ENCODE measurements at regions not wholly inside any gene's neighbourhood (a gene's known extent, or its start where the extent isn't known, plus 50 kb on each side); places are given as distances from the start of the nearest gene placed in this dataset.

DNA sequence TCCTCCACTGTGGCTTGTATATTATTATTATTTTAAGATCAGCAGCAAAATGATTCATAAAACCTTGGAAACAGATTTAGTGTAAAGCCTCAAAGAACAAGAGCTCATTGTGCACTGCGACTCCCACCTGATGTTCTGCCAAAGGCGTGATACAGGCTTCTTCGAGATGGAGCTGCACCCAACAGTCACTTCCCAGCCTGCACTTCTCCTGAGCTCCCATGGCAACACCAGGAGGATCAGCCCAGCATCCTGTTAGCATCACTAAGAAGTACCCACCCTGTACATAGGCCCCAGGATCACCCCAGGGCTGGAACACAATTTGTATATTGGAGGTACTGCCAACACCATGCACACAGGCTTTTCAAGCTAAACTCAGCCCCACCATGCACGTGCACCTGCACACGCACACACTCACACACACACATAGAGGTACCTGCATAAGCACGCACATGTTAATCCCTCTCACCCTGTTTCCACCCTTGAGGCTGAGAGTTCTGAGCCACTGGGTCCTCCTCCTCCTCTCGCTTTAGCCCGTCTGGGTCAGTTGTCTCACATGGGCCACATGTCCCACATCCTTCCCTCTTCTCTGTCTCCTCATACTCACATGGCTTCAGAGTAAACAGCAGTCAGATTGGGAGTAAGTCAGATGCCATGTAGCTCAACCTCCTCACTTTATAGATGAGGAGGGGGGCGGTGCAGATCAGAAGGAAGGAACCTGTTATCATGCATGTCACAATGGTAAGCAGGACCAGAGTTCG, 281.9 kb upstream of the POU3F1 start:
- no peak for DNase-seq (ENCODE audit: extremely low read depth, low read depth)
- TF ChIP-seq, protein P1, sequence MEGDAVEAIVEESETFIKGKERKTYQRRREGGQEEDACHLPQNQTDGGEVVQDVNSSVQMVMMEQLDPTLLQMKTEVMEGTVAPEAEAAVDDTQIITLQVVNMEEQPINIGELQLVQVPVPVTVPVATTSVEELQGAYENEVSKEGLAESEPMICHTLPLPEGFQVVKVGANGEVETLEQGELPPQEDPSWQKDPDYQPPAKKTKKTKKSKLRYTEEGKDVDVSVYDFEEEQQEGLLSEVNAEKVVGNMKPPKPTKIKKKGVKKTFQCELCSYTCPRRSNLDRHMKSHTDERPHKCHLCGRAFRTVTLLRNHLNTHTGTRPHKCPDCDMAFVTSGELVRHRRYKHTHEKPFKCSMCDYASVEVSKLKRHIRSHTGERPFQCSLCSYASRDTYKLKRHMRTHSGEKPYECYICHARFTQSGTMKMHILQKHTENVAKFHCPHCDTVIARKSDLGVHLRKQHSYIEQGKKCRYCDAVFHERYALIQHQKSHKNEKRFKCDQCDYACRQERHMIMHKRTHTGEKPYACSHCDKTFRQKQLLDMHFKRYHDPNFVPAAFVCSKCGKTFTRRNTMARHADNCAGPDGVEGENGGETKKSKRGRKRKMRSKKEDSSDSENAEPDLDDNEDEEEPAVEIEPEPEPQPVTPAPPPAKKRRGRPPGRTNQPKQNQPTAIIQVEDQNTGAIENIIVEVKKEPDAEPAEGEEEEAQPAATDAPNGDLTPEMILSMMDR (IDR thresholded peaks at IDR 0.05; ENCODE audit: low read depth, low read length, missing control alignments), result no peak
- no peak overlapping the region for H3K4me3 ChIP-seq (replicated peaks; ENCODE audit: low read depth, low read length)

DNA sequence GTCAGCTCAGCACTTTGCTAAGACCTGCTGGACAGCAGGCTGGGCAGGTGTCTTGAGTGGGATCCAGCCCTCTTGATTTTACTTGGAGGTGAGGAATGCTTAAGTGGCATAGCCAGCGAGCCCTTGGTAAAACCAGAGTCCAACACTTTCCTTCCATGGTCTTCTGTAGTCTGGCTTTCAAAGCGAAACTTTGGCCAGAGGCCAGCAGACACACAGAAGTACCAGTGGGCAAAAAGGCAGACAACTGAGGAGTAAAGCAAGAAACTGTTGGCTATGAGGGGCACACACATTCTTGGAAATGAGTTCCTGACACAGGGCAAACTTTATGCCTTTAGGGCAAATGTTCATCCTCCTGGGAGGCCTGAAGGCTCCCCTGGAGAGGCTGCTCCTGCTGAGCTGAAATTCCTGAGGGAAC, 281.0 kb upstream of the POU3F1 start:
- TF ChIP-seq, protein P1 (IDR thresholded peaks at IDR 0.05; ENCODE audit: low read depth, low read length, missing control alignments), result no peak
- no peak overlapping the region for H3K4me3 ChIP-seq (replicated peaks; ENCODE audit: low read depth, low read length)
- no peak for DNase-seq (ENCODE audit: extremely low read depth, low read depth)

DNA sequence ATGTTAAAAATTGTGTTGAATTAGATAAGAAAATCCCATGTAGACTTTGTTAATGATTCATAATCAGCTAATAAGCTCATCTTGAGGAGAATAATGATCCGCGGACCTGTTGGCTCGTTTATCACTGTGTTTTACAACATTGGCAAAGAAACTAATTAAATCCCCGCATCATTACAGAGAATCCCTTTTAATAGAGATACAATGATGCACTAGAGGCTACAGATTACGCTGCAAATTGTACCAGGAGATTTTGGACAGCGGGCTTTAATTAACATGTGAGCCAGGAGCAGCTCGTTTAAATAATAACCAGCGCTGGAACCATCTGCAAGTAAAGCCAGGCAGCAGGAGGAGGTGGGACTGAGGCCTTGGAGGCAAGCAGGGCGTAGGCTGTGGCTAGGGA, 280.3 kb upstream of the POU3F1 start:
- no peak for DNase-seq (ENCODE audit: extremely low read depth, low read depth)
- TF ChIP-seq, protein P1 (IDR thresholded peaks at IDR 0.05; ENCODE audit: low read depth, low read length, missing control alignments), result no peak
- no peak overlapping the region for H3K4me3 ChIP-seq (replicated peaks; ENCODE audit: low read depth, low read length)

DNA sequence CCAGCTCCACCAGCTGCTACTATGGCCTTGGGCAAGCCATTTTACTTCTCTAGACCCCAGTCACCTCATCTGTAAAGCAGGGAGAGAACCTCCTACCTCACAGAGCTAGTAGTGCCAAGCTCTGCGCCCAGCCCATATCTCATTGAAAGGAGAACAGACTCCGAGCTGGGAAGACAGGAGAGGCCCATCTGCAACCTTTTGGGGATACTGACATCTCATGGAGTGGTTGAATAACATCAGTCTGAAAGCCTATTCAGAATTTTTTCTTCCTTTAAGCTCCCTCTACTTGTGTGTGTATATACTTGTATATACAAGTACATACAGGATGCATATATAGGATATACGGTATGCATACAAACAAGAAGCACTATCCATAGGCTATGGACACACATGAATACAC, 279.5 kb upstream of the POU3F1 start:
- no peak for DNase-seq (ENCODE audit: extremely low read depth, low read depth)
- TF ChIP-seq, protein P1 (IDR thresholded peaks at IDR 0.05; ENCODE audit: low read depth, low read length, missing control alignments), result no peak
- no peak overlapping the region for H3K4me3 ChIP-seq (replicated peaks; ENCODE audit: low read depth, low read length)

DNA sequence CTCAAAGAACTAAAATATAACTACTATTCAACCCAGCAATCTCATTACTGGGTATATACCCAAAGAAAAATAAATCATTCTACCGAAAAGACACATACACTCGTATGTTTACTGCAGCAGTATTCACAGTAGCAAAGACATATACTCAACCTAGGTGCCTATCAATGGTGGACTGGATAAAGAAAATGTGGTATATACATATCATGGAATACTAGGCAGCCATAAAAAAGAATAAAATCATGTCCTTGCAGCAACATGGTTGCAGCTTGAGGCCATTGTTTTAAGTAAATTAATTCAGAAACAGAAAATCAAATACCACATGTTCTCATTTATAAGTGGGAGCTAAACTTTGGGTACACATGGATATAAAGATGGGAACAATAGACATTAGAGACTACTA, 266.2 kb upstream of the POU3F1 start:
- H3K4me3 ChIP-seq (replicated peaks; ENCODE audit: low read depth, low read length), result no peak overlapping the region
- TF ChIP-seq, protein P1 (IDR thresholded peaks at IDR 0.05; ENCODE audit: low read depth, low read length, missing control alignments), result no peak
- no peak for DNase-seq (ENCODE audit: extremely low read depth, low read depth)

DNA sequence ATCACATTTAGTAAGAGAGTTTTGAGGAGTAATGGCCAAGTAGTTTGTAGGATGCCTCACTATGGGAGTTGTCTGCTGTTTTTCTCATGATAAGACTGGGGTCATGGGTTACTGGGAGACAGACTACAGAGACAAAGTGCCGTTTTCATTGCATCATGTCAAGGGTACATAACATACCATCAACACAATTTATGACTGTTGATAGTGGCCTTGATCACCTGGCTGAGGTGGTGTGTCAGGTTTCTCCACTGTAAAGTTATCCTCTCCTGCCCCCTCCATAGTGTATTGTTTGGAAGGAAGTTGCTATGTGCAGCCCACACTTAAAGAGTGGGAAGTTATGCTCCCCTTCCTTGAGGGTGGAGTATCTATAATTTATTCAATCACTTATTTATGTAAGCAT, 263.5 kb upstream of the POU3F1 start:
- no peak overlapping the region for H3K4me3 ChIP-seq (replicated peaks; ENCODE audit: low read depth, low read length)
- no peak for DNase-seq (ENCODE audit: extremely low read depth, low read depth)
- TF ChIP-seq, protein P1 (IDR thresholded peaks at IDR 0.05; ENCODE audit: low read depth, low read length, missing control alignments), result no peak

DNA sequence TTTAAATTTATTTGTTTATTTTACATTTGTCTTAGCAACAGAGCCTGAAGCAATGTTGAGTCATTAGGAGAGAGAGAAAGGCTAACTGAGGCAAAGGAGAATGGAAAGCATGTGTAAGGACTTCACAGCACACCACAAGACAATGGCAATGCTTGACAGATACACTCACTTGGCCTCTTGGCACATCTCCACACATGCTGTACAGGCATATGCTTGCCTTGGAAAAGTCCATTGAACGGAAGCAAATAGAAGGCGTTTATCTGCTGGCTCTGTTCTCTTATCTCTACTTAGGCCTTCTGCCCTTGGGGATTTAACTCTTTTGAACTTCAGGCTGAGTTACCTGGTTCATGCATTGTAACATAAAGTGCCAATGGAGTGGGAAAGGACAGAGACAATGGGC, 262.2 kb upstream of the POU3F1 start:
- no peak overlapping the region for H3K4me3 ChIP-seq (replicated peaks; ENCODE audit: low read depth, low read length)
- no peak for DNase-seq (ENCODE audit: extremely low read depth, low read depth)
- TF ChIP-seq, protein P1 (IDR thresholded peaks at IDR 0.05; ENCODE audit: low read depth, low read length, missing control alignments), result no peak
